ENCODE measurements at regions not wholly inside any gene's neighbourhood (a gene's known extent, or its start where the extent isn't known, plus 50 kb on each side); places are given as distances from the start of the nearest gene placed in this dataset. TPM values are rescaled to one million over a fixed set of nuclear protein-coding genes. Genes with fewer than 3 reads are reported as not detected.

DNA sequence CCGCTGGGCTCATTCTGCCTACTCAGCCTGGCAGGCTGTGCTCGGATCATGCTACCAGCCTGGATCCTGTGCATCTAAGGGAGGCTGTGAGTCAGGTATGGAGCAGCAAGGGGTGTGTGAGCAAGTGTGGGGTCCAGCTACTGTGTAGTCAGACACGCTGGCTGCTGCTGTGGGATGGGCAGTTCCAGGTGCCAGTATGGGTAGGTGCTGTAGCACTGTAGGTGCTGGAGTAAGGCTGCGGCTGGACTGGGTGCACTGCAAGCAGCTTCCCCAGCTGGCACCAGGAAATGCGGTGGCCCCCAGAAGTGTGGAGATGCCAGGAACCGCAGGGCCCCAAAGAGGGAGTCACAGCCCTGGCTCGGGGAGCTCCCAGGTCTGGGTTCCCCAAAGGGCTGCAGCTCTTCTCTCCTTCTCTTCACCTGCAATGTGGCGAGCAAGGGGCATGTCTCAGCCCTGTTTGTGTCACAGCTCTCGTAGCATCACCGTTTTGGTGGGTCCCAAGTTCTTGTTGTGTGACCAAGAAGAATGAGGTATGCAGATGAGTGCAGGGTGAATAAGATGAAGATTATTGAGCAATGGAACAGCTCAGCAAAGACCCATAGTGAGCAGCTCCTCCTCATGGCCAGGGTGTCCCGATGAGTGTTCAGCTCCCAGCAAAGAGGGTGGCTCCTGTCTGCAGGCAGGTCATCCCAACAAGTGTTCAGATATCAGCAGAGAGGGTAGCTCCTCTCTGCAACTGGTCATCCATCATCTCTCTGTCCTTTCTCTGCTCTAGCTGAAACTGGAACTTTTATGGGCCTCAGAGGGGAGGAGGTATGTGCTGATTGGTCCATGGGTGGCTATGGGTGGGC, 462.9 kb downstream of the TBC1D22A start:
- no peaks in the 10 kb centered on the region for H3K27me3 ChIP-seq (ENCODE audit: insufficient read depth, poor library complexity, severe bottlenecking)
- DNase-seq (ENCODE audit: low read depth in 1 of 2, low spot score in 1 of 2): no peak
- no peak overlapping the region for H3K27ac ChIP-seq (replicated peaks)
- H3K4me3 ChIP-seq (replicated peaks; ENCODE audit: insufficient read depth, low read length): no peak overlapping the region
- no peak for TF ChIP-seq GABPA (IDR thresholded peaks at IDR 0.05; ENCODE audit: low read depth)
- TF ChIP-seq POLR2AphosphoS5 (IDR thresholded peaks at IDR 0.05; ENCODE audit: low read depth): no peak
- TF ChIP-seq, protein P1, sequence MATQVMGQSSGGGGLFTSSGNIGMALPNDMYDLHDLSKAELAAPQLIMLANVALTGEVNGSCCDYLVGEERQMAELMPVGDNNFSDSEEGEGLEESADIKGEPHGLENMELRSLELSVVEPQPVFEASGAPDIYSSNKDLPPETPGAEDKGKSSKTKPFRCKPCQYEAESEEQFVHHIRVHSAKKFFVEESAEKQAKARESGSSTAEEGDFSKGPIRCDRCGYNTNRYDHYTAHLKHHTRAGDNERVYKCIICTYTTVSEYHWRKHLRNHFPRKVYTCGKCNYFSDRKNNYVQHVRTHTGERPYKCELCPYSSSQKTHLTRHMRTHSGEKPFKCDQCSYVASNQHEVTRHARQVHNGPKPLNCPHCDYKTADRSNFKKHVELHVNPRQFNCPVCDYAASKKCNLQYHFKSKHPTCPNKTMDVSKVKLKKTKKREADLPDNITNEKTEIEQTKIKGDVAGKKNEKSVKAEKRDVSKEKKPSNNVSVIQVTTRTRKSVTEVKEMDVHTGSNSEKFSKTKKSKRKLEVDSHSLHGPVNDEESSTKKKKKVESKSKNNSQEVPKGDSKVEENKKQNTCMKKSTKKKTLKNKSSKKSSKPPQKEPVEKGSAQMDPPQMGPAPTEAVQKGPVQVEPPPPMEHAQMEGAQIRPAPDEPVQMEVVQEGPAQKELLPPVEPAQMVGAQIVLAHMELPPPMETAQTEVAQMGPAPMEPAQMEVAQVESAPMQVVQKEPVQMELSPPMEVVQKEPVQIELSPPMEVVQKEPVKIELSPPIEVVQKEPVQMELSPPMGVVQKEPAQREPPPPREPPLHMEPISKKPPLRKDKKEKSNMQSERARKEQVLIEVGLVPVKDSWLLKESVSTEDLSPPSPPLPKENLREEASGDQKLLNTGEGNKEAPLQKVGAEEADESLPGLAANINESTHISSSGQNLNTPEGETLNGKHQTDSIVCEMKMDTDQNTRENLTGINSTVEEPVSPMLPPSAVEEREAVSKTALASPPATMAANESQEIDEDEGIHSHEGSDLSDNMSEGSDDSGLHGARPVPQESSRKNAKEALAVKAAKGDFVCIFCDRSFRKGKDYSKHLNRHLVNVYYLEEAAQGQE (IDR thresholded peaks at IDR 0.05; ENCODE audit: insufficient replicate concordance, low read depth): no peak
- TF ChIP-seq, protein P2, sequence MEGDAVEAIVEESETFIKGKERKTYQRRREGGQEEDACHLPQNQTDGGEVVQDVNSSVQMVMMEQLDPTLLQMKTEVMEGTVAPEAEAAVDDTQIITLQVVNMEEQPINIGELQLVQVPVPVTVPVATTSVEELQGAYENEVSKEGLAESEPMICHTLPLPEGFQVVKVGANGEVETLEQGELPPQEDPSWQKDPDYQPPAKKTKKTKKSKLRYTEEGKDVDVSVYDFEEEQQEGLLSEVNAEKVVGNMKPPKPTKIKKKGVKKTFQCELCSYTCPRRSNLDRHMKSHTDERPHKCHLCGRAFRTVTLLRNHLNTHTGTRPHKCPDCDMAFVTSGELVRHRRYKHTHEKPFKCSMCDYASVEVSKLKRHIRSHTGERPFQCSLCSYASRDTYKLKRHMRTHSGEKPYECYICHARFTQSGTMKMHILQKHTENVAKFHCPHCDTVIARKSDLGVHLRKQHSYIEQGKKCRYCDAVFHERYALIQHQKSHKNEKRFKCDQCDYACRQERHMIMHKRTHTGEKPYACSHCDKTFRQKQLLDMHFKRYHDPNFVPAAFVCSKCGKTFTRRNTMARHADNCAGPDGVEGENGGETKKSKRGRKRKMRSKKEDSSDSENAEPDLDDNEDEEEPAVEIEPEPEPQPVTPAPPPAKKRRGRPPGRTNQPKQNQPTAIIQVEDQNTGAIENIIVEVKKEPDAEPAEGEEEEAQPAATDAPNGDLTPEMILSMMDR (IDR thresholded peaks at IDR 0.05; ENCODE audit: insufficient read depth, low read length): no peak
- TF ChIP-seq SPI1 (IDR thresholded peaks at IDR 0.05; ENCODE audit: borderline replicate concordance, low read depth): no peak

Small RNA genes lying in the stretch of these regions (microRNA-seq; reads per million reads assigned to microRNA genes)
- gene MIR3201 (not detected), gene MIR3667 (42.2 reads per million, percentile 58 among the genes with 10 or more reads in this experiment), gene MIR4535 (not detected)

Measured in HL-60 (cell line).